GM12891 (cell line): ENCODE measurements at regions not wholly inside any gene's neighbourhood (a gene's known extent, or its start where the extent isn't known, plus 50 kb on each side); places are given as distances from the start of the nearest gene placed in this dataset.

Source experiments
- POLR2A ChIP-seq: IDR thresholded peaks from 2 replicates; pipeline ENCODE4 v1.6.1; 2011; ENCODE audit warnings: low read depth, low read length, control low read depth
- POLR2AphosphoS5 ChIP-seq: IDR thresholded peaks from 2 replicates; pipeline ENCODE4 v1.6.1; 2011; ENCODE audit warnings: low read depth, low read length, control low read depth
- TAF1 ChIP-seq: IDR thresholded peaks from 2 replicates; pipeline ENCODE4 v1.6.1; 2011; ENCODE audit warnings: low read depth, low read length, control low read depth

GRCh38 chr6:106882601-106883518 is 91.7 kb downstream of the CD24 start:
- TF ChIP-seq POLR2A: no peak
- no peak for TF ChIP-seq POLR2AphosphoS5
- no peak for TF ChIP-seq TAF1
